CD8-positive, alpha-beta memory T cell (primary cell): ENCODE measurements at regions not wholly inside any gene's neighbourhood (a gene's known extent, or its start where the extent isn't known, plus 50 kb on each side); places are given as distances from the start of the nearest gene placed in this dataset.
A peak's percentile ranks its signal among the peaks of the same experiment; 100 is the strongest.

Experiments used
- CTCF ChIA-PET: fragments of 350-600 bp; sonication (Branson Sonifier 250); formaldehyde crosslinking; loops from one replicate; lab custom pipeline; 2021; ENCODE audit warnings: antibody characterized with exemption; lab: Charles Lee
- POLR2A ChIA-PET: fragments of 350-600 bp; sonication (Branson Sonifier 250); formaldehyde crosslinking; loops from one replicate; lab custom pipeline; 2021; ENCODE audit warnings: antibody characterized with exemption; lab: Charles Lee
- DNase-seq, 5 donors: peaks; one replicate each; pipeline versions ENCODE4 v3.0.0 to v3.0.0-alpha.2; 2020 to 2022; ENCODE audit warnings: mixed read lengths in 1 of 5
- H3K27ac ChIP-seq: one replicate; pipeline ENCODE4 v1.7.0; 2013; ENCODE audit warnings: low read depth, mild to moderate bottlenecking, low read length, moderate library complexity
- H3K27me3 ChIP-seq: 2 replicates; pipeline ENCODE4 v1.7.0; 2013; ENCODE audit warnings: low read length, mild to moderate bottlenecking; ENCODE audit not compliant: insufficient read depth, poor library complexity, severe bottlenecking
- H3K36me3 ChIP-seq: 2 replicates; pipeline ENCODE4 v1.7.0; 2013; ENCODE audit warnings: mild to moderate bottlenecking, low read length, moderate library complexity; ENCODE audit not compliant: insufficient read depth
- H3K4me1 ChIP-seq: 2 replicates; pipeline ENCODE4 v1.7.0; 2013; ENCODE audit warnings: mild to moderate bottlenecking, low read length, moderate library complexity; ENCODE audit not compliant: insufficient read depth
- H3K4me3 ChIP-seq: 2 replicates; pipeline ENCODE4 v1.7.0; 2013; ENCODE audit warnings: mild to moderate bottlenecking, low read length
- H3K9me3 ChIP-seq: 2 replicates; pipeline ENCODE4 v1.7.0; 2013; ENCODE audit warnings: mild to moderate bottlenecking, low read length
- H3K27ac Mint-ChIP-seq, 8 donors: one replicate each; pipeline ENCODE4 v1.8.0; 2020 to 2021; ENCODE audit warnings: mixed read lengths in 8 of 8, mild to moderate bottlenecking in 6 of 8, inconsistent platforms in 3 of 8, moderate library complexity in 3 of 8
- H3K27me3 Mint-ChIP-seq, 2 donors: one replicate each; pipeline ENCODE4 v1.8.0; 2020 to 2021; ENCODE audit warnings: mixed read lengths in 2 of 2, mild to moderate bottlenecking in 1 of 2, moderate library complexity in 1 of 2
- H3K36me3 Mint-ChIP-seq, 3 donors: one replicate each; pipeline ENCODE4 v1.8.0; 2020 to 2021; ENCODE audit warnings: mixed read lengths in 3 of 3, inconsistent platforms in 1 of 3, mild to moderate bottlenecking in 1 of 3
- H3K4me1 Mint-ChIP-seq, 3 donors: one replicate each; pipeline ENCODE4 v1.8.0; 2020 to 2021; ENCODE audit warnings: mixed read lengths in 3 of 3, inconsistent platforms in 1 of 3, mild to moderate bottlenecking in 1 of 3
- H3K4me3 Mint-ChIP-seq, 7 donors: one replicate each; pipeline ENCODE4 v1.8.0; 2020 to 2021; ENCODE audit warnings: mixed read lengths in 7 of 7, mild to moderate bottlenecking in 6 of 7, moderate library complexity in 4 of 7, inconsistent platforms in 2 of 7
- H3K9me3 Mint-ChIP-seq, 5 donors: one replicate each; pipeline ENCODE4 v1.8.0; 2020 to 2022; ENCODE audit warnings: mixed read lengths in 5 of 5, mild to moderate bottlenecking in 3 of 5, moderate library complexity in 2 of 5, inconsistent platforms in 1 of 5

- Mint-ChIP-seq H3K36me3 (no peaks in the 10 kb centered on the region), H3K4me1 (no peaks in the 10 kb centered on the region), H3K4me3 (no peak overlapping the region), H3K27ac (no peak overlapping the region), H3K9me3 (peaks cover 0 to 2% (median 0%) of the 10 kb centered on the region in 5 donors), H3K27me3 (peaks cover 3 to 9% of the 10 kb centered on the region in 2 donors)
- ChIA-PET POLR2A (no interaction called here), CTCF (no interaction called here)
- Histone ChIP-seq H3K27me3 (no peaks in the 10 kb centered on the region), H3K36me3 (no peaks in the 10 kb centered on the region), H3K9me3 (no peaks in the 10 kb centered on the region), H3K4me3 (no peak overlapping the region), H3K27ac (no peak overlapping the region), H3K4me1 (no peaks in the 10 kb centered on the region)
- DNase-seq: no peak
Measured at GRCh38 chr2:220646424-220646823, 925.7 kb downstream of the EPHA4 start.

DNA sequence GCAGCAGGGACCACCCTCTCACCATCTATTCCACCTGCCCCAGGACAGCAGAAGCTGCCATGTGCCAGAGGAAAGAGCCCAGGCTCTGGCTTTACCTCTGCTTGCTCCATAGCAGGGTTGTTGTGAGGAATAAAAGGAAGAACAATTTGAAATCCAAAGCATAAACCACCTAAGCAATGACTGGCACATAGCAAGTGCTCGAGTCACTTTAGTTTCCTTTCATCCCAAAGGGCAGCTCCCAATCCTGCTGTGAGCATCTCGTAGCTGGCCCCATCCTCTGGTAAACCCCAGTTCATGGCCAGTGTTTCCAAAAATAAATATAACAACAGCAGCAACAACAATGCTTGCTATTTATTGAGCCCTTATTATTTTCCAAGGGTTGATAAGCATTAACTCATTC lies 923.5 kb downstream of the EPHA4 start:
- H3K4me1 Mint-ChIP-seq: no peaks in the 10 kb centered on the region
- H3K27ac ChIP-seq: no peak overlapping the region
- H3K4me3 Mint-ChIP-seq: no peak overlapping the region
- H3K36me3 ChIP-seq: no peaks in the 10 kb centered on the region
- no peak overlapping the region for H3K4me3 ChIP-seq
- no peaks in the 10 kb centered on the region for H3K4me1 ChIP-seq
- no peaks in the 10 kb centered on the region for H3K36me3 Mint-ChIP-seq
- no peaks in the 10 kb centered on the region for H3K9me3 ChIP-seq
- no peak for DNase-seq
- H3K9me3 Mint-ChIP-seq: peaks cover 0 to 2% (median 0%) of the 10 kb centered on the region in 5 donors
- H3K27me3 ChIP-seq: no peaks in the 10 kb centered on the region
- H3K27ac Mint-ChIP-seq: peak overlapping the region in 1 of 8 donors; percentile 47
- POLR2A ChIA-PET: no interaction called here
- CTCF ChIA-PET: no interaction called here
- H3K27me3 Mint-ChIP-seq: peaks cover 3 to 9% of the 10 kb centered on the region in 2 donors

GRCh38 chr2:220653776-220654175 lies 918.3 kb downstream of the EPHA4 start:
- no peaks in the 10 kb centered on the region for H3K4me1 Mint-ChIP-seq
- no peak overlapping the region for H3K4me3 Mint-ChIP-seq
- Histone ChIP-seq H3K4me3 (no peak overlapping the region), H3K9me3 (no peaks in the 10 kb centered on the region), H3K27me3 (no peaks in the 10 kb centered on the region), H3K27ac (no peak overlapping the region), H3K36me3 (no peaks in the 10 kb centered on the region), H3K4me1 (no peaks in the 10 kb centered on the region)
- CTCF ChIA-PET: no interaction called here
- no peak overlapping the region for H3K27ac Mint-ChIP-seq
- H3K27me3 Mint-ChIP-seq: peaks cover 9 to 21% of the 10 kb centered on the region in 2 donors
- no peak for DNase-seq
- POLR2A ChIA-PET: no interaction called here
- no peaks in the 10 kb centered on the region for H3K9me3 Mint-ChIP-seq
- no peaks in the 10 kb centered on the region for H3K36me3 Mint-ChIP-seq

GRCh38 chr2:220654322-220654721 lies 917.8 kb downstream of the EPHA4 start:
- Mint-ChIP-seq H3K36me3 (no peaks in the 10 kb centered on the region), H3K4me1 (no peaks in the 10 kb centered on the region), H3K27ac (peak overlapping the region in 1 of 8 donors; percentile 34), H3K9me3 (no peaks in the 10 kb centered on the region), H3K27me3 (peaks cover 11 to 21% of the 10 kb centered on the region in 2 donors), H3K4me3 (no peak overlapping the region)
- H3K27me3 ChIP-seq: no peaks in the 10 kb centered on the region
- no peak overlapping the region for H3K27ac ChIP-seq
- POLR2A ChIA-PET: no interaction called here
- H3K36me3 ChIP-seq: no peaks in the 10 kb centered on the region
- CTCF ChIA-PET: no interaction called here
- no peak overlapping the region for H3K4me3 ChIP-seq
- no peaks in the 10 kb centered on the region for H3K9me3 ChIP-seq
- no peaks in the 10 kb centered on the region for H3K4me1 ChIP-seq
- no peak for DNase-seq

- no peak overlapping the region for H3K4me3 ChIP-seq
- Mint-ChIP-seq H3K36me3 (no peaks in the 10 kb centered on the region), H3K27me3 (peaks cover 7 to 9% of the 10 kb centered on the region in 2 donors), H3K4me3 (no peak overlapping the region), H3K4me1 (no peaks in the 10 kb centered on the region), H3K27ac (no peak overlapping the region), H3K9me3 (no peaks in the 10 kb centered on the region)
- POLR2A ChIA-PET: no interaction called here
- CTCF ChIA-PET: no interaction called here
- H3K36me3 ChIP-seq: no peaks in the 10 kb centered on the region
- no peaks in the 10 kb centered on the region for H3K4me1 ChIP-seq
- no peaks in the 10 kb centered on the region for H3K9me3 ChIP-seq
- H3K27me3 ChIP-seq: no peaks in the 10 kb centered on the region
- H3K27ac ChIP-seq: no peak overlapping the region
- no peak for DNase-seq
Measured at GRCh38 chr2:220660277-220661145, 911.6 kb downstream of the EPHA4 start.

DNA sequence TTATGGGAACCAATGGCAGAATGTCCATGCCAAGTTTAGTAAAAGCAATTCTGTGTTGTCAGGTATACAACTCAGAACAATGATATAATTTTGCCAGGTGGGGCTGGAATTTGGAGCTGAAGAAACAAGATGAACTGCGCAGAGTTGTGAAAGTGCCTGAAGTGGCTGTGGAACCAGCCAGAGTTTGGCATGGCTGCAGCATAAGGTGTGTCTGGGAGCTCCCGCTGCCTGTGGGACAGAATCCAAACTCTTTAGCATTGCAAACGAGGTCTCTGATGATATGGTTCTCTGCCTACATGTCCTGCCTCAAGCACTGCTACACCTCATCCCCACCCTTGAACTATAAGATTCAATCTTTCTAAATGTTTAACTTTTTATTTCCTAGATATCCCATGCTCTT lies 909.7 kb downstream of the EPHA4 start:
- no peaks in the 10 kb centered on the region for H3K4me1 Mint-ChIP-seq
- H3K9me3 Mint-ChIP-seq: no peaks in the 10 kb centered on the region
- H3K9me3 ChIP-seq: no peaks in the 10 kb centered on the region
- H3K36me3 ChIP-seq: no peaks in the 10 kb centered on the region
- H3K4me1 ChIP-seq: no peaks in the 10 kb centered on the region
- DNase-seq: no peak
- H3K4me3 ChIP-seq: no peak overlapping the region
- no peaks in the 10 kb centered on the region for H3K36me3 Mint-ChIP-seq
- H3K27me3 Mint-ChIP-seq: peaks cover 2 to 11% of the 10 kb centered on the region in 2 donors
- H3K27me3 ChIP-seq: no peaks in the 10 kb centered on the region
- H3K27ac Mint-ChIP-seq: no peak overlapping the region
- POLR2A ChIA-PET: no interaction called here
- H3K4me3 Mint-ChIP-seq: no peak overlapping the region
- H3K27ac ChIP-seq: no peak overlapping the region
- CTCF ChIA-PET: no interaction called here

- ChIA-PET POLR2A (no interaction called here), CTCF (no interaction called here)
Measured at GRCh38 chr2:220663065-220663464, 909.0 kb downstream of the EPHA4 start.

DNA sequence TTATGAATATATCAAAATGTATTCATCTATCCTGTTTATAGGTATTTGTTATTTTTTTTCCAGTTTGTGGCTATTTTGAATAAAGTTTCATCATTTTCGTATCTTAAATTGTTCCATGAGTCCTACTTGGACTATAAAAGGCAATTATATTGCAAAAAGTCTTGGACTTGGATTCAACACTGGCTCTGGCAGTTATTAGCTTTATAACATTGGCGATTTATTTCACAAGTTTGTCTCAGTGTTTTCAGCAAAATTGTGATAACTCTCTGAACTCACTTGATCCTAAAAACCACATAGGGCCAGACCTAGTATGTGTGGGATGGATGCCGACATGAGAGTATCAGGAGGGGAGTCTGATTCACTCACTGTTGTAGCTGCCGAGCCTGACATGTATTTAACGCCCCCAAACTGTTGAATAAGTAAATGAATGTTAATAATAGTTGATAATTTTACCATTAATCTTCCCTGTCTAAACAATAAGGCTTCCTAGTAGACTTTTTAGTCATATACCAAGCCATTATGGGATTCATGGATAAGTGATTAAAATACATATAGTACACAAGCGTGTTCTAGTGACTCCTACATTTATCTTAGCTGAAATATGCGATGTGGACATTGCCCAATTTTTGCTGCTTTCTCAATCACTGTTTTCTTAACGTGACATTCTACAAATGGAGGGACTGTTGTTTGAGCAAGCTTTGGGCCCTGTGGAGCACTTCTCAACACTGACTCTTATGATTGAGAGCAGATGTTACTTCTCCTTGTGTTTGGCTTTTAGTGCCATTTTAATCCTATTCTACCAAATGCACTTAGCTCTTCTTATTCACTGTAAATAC lies 907.6 kb downstream of the EPHA4 start:
- H3K27me3 ChIP-seq: no peaks in the 10 kb centered on the region
- H3K4me3 ChIP-seq: no peak overlapping the region
- no peaks in the 10 kb centered on the region for H3K9me3 ChIP-seq
- no peak for DNase-seq
- Mint-ChIP-seq H3K9me3 (peaks cover 0 to 2% (median 0%) of the 10 kb centered on the region in 5 donors), H3K36me3 (no peaks in the 10 kb centered on the region), H3K4me1 (no peaks in the 10 kb centered on the region), H3K4me3 (no peak overlapping the region), H3K27me3 (peaks cover 2 to 3% of the 10 kb centered on the region in 2 donors), H3K27ac (no peak overlapping the region)
- ChIA-PET POLR2A (no interaction called here), CTCF (no interaction called here)
- H3K27ac ChIP-seq: no peak overlapping the region
- H3K4me1 ChIP-seq: no peaks in the 10 kb centered on the region
- H3K36me3 ChIP-seq: no peaks in the 10 kb centered on the region

More at GRCh38 chr2:220663065-220663464, 909.0 kb downstream of the EPHA4 start:
- Mint-ChIP-seq H3K4me1 (no peaks in the 10 kb centered on the region), H3K27ac (no peak overlapping the region), H3K36me3 (no peaks in the 10 kb centered on the region), H3K27me3 (peaks cover 0 to 7% of the 10 kb centered on the region in 2 donors), H3K9me3 (no peaks in the 10 kb centered on the region), H3K4me3 (no peak overlapping the region)
- Histone ChIP-seq H3K4me1 (no peaks in the 10 kb centered on the region), H3K9me3 (no peaks in the 10 kb centered on the region), H3K36me3 (no peaks in the 10 kb centered on the region), H3K27me3 (no peaks in the 10 kb centered on the region), H3K4me3 (no peak overlapping the region), H3K27ac (no peak overlapping the region)
- DNase-seq: no peak
